Astrocyte (in vitro differentiated cells and primary cell): ENCODE measurements at regions not wholly inside any gene's neighbourhood (a gene's known extent, or its start where the extent isn't known, plus 50 kb on each side); places are given as distances from the start of the nearest gene placed in this dataset.

Experiments
- DNase-seq: peaks from one replicate; pipeline ENCODE4 v3.0.0-alpha.2; 2010; ENCODE audit warnings: low read depth
- FAIRE-seq: peaks from 2 replicates; lab custom pipeline; 2011; peaks lifted over from hg19 to GRCh38; lab: Jason Lieb, UNC
- H2AFZ ChIP-seq: 2 replicates; pipeline ENCODE4 v1.6.0; 2012; ENCODE audit warnings: low read depth, low read length, inconsistent platforms
- H3K27ac ChIP-seq: 2 replicates; pipeline ENCODE4 v1.5.1; 2011; ENCODE audit warnings: low read depth, low read length, inconsistent platforms
- H3K27me3 ChIP-seq: 2 replicates; pipeline ENCODE4 v1.6.0; 2011; ENCODE audit warnings: low read length, inconsistent platforms; ENCODE audit not compliant: insufficient read depth
- H3K36me3 ChIP-seq: 2 replicates; pipeline ENCODE4 v1.5.1; 2011; ENCODE audit warnings: low read length, inconsistent platforms; ENCODE audit not compliant: insufficient read depth
- H3K4me1 ChIP-seq: 2 replicates; pipeline ENCODE4 v1.5.1; 2011; ENCODE audit warnings: low read length, inconsistent platforms; ENCODE audit not compliant: insufficient read depth
- H3K4me2 ChIP-seq: 2 replicates; pipeline ENCODE4 v1.6.0; 2012; ENCODE audit warnings: low read length, inconsistent platforms
- H3K4me3 ChIP-seq: 2 replicates; pipeline ENCODE4 v1.5.1; 2011; ENCODE audit warnings: low read depth, mild to moderate bottlenecking, low read length, inconsistent platforms; ENCODE audit not compliant: insufficient read depth
- H3K79me2 ChIP-seq: 2 replicates; pipeline ENCODE4 v1.6.0; 2012; ENCODE audit warnings: mild to moderate bottlenecking, low read length, inconsistent platforms; ENCODE audit not compliant: insufficient read depth
- H3K9ac ChIP-seq: 2 replicates; pipeline ENCODE4 v1.6.0; 2012; ENCODE audit warnings: mild to moderate bottlenecking, low read length, inconsistent platforms
- H3K9me3 ChIP-seq: 2 replicates; pipeline ENCODE4 v1.5.1; 2012; ENCODE audit warnings: low read depth, mild to moderate bottlenecking, low read length, inconsistent platforms; ENCODE audit not compliant: insufficient read depth
- H4K20me1 ChIP-seq: 2 replicates; pipeline ENCODE4 v1.6.0; 2012; ENCODE audit warnings: low read length, inconsistent platforms; ENCODE audit not compliant: insufficient read depth
- H3K27ac Mint-ChIP-seq: one replicate; pipeline ENCODE4 v1.8.0; 2021; ENCODE audit warnings: mild to moderate bottlenecking, mixed read lengths; ENCODE audit not compliant: unreplicated experiment
- H3K27me3 Mint-ChIP-seq: one replicate; pipeline ENCODE4 v1.8.0; 2021; ENCODE audit warnings: low read depth, mixed read lengths; ENCODE audit not compliant: unreplicated experiment
- H3K36me3 Mint-ChIP-seq: one replicate; pipeline ENCODE4 v1.8.0; 2021; ENCODE audit warnings: low read depth, mixed read lengths; ENCODE audit not compliant: unreplicated experiment
- H3K4me1 Mint-ChIP-seq: one replicate; pipeline ENCODE4 v1.8.0; 2021; ENCODE audit warnings: low read depth, mixed read lengths; ENCODE audit not compliant: unreplicated experiment
- H3K4me3 Mint-ChIP-seq: one replicate; pipeline ENCODE4 v1.8.0; 2021; ENCODE audit warnings: mild to moderate bottlenecking, moderate library complexity, mixed read lengths; ENCODE audit not compliant: unreplicated experiment
- H3K9me3 Mint-ChIP-seq: one replicate; pipeline ENCODE4 v1.8.0; 2021; ENCODE audit warnings: mild to moderate bottlenecking, mixed read lengths; ENCODE audit not compliant: unreplicated experiment
- EZH2 ChIP-seq: IDR thresholded peaks from 2 replicates; pipeline ENCODE4 v1.6.1; 2012; ENCODE audit warnings: mild to moderate bottlenecking, low read length, inconsistent platforms; ENCODE audit not compliant: insufficient read depth
- TF ChIP-seq, protein P1 (sequence below): IDR thresholded peaks from 2 replicates; pipeline ENCODE4 v1.5.1; 2011; ENCODE audit warnings: low read depth, mild to moderate bottlenecking, inconsistent platforms, low read length, moderate library complexity; ENCODE audit not compliant: insufficient read depth

GRCh38 chr13:44030615-44031014 is 150.9 kb downstream of the LACC1 start:
- Histone ChIP-seq H4K20me1 (no peaks in the 10 kb centered on the region), H2AFZ (no peak overlapping the region), H3K4me1 (no peaks in the 10 kb centered on the region), H3K36me3 (no peaks in the 10 kb centered on the region), H3K4me2 (no peak overlapping the region), H3K4me3 (no peak overlapping the region), H3K27me3 (no peaks in the 10 kb centered on the region), H3K9me3 (no peaks in the 10 kb centered on the region), H3K79me2 (no peaks in the 10 kb centered on the region), H3K9ac (no peak overlapping the region), H3K27ac (no peak overlapping the region)
- Mint-ChIP-seq H3K9me3 (peaks cover 5% of the 10 kb centered on the region), H3K27ac (no peak overlapping the region), H3K4me1 (no peaks in the 10 kb centered on the region), H3K27me3 (peaks cover 10% of the 10 kb centered on the region), H3K4me3 (no peak overlapping the region), H3K36me3 (no peaks in the 10 kb centered on the region)
- FAIRE-seq: no peak
- DNase-seq: no peak
- TF ChIP-seq, protein P1, sequence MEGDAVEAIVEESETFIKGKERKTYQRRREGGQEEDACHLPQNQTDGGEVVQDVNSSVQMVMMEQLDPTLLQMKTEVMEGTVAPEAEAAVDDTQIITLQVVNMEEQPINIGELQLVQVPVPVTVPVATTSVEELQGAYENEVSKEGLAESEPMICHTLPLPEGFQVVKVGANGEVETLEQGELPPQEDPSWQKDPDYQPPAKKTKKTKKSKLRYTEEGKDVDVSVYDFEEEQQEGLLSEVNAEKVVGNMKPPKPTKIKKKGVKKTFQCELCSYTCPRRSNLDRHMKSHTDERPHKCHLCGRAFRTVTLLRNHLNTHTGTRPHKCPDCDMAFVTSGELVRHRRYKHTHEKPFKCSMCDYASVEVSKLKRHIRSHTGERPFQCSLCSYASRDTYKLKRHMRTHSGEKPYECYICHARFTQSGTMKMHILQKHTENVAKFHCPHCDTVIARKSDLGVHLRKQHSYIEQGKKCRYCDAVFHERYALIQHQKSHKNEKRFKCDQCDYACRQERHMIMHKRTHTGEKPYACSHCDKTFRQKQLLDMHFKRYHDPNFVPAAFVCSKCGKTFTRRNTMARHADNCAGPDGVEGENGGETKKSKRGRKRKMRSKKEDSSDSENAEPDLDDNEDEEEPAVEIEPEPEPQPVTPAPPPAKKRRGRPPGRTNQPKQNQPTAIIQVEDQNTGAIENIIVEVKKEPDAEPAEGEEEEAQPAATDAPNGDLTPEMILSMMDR: no peak
- TF ChIP-seq EZH2: no peak

- DNase-seq: no peak
- no peak overlapping the region for H3K4me2 ChIP-seq
- Mint-ChIP-seq H3K36me3 (no peaks in the 10 kb centered on the region), H3K9me3 (peaks cover 5% of the 10 kb centered on the region), H3K4me3 (no peak overlapping the region), H3K27ac (no peak overlapping the region), H3K4me1 (no peaks in the 10 kb centered on the region), H3K27me3 (peaks cover 10% of the 10 kb centered on the region)
- H3K27ac ChIP-seq: no peak overlapping the region
- TF ChIP-seq EZH2: no peak
- no peak overlapping the region for H3K9ac ChIP-seq
- no peaks in the 10 kb centered on the region for H3K9me3 ChIP-seq
- no peak overlapping the region for H3K4me3 ChIP-seq
- H2AFZ ChIP-seq: no peak overlapping the region
- no peaks in the 10 kb centered on the region for H3K79me2 ChIP-seq
- H3K27me3 ChIP-seq: no peaks in the 10 kb centered on the region
- no peak for FAIRE-seq
- no peaks in the 10 kb centered on the region for H3K4me1 ChIP-seq
- H3K36me3 ChIP-seq: no peaks in the 10 kb centered on the region
- H4K20me1 ChIP-seq: no peaks in the 10 kb centered on the region
Observed at GRCh38 chr13:44031555-44031954, 151.9 kb downstream of the LACC1 start.

DNA sequence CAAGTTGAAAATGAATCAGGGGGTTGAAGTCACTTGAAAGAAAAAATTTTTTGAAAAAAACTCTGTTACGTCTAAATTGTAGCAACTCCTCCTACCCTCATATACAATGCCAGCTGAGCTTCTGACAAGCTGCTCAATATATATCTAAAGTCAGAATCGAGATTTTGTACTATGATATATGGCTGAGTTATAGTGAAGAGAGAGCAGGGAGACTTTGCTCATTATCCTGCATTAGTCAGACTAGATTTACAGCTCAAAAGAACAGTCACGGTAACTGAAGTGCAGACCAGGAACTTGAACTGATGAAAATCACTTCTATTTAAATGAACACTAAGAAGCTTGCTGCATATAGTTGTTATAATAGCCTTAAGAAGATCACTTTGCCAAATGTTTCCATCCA is 153.1 kb downstream of the LACC1 start:
- peaks cover 5% of the 10 kb centered on the region for H3K9me3 Mint-ChIP-seq
- H3K4me3 ChIP-seq: no peak overlapping the region
- no peak overlapping the region for H3K27ac Mint-ChIP-seq
- DNase-seq: no peak
- no peaks in the 10 kb centered on the region for H3K4me1 ChIP-seq
- no peak overlapping the region for H2AFZ ChIP-seq
- no peaks in the 10 kb centered on the region for H3K36me3 Mint-ChIP-seq
- no peak overlapping the region for H3K4me2 ChIP-seq
- no peaks in the 10 kb centered on the region for H3K9me3 ChIP-seq
- no peaks in the 10 kb centered on the region for H3K36me3 ChIP-seq
- H3K27ac ChIP-seq: no peak overlapping the region
- no peaks in the 10 kb centered on the region for H3K27me3 ChIP-seq
- H3K4me3 Mint-ChIP-seq: no peak overlapping the region
- no peaks in the 10 kb centered on the region for H3K4me1 Mint-ChIP-seq
- no peak for FAIRE-seq
- peaks cover 8% of the 10 kb centered on the region for H3K27me3 Mint-ChIP-seq
- no peak for TF ChIP-seq EZH2
- TF ChIP-seq, protein P1: no peak
- H3K9ac ChIP-seq: no peak overlapping the region
- no peaks in the 10 kb centered on the region for H4K20me1 ChIP-seq
- H3K79me2 ChIP-seq: no peaks in the 10 kb centered on the region
